ENCODE measurements at regions not wholly inside any gene's neighbourhood (a gene's known extent, or its start where the extent isn't known, plus 50 kb on each side); places are given as distances from the start of the nearest gene placed in this dataset.
"Not testable (repeated sequence)": the region's sequence is repeated elsewhere in the genome, so short reads cannot be mapped to it uniquely, and the experiment has no call there.

DNA sequence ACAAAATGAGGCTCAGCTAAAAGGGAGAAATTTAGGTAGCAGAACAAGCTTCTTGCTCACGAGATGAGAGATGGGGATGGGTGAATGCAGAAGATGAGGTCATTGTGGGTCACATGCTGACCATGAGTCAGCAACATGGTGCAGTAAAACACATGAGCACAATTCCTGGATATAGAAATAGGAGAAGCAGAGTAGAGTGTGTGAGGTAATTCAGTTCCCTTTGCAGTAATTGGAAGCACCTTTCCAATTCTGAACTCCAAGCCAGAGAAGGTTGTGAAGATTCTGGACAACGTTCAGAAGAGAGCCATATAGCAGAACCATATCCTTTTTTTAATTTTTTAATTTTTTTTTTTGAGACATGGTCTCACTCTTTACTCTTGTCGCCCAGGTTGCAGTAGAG lies 62.0 kb upstream of the LMNTD1 start:
- no peak for DNase-seq (ENCODE audit: low spot score)

DNA sequence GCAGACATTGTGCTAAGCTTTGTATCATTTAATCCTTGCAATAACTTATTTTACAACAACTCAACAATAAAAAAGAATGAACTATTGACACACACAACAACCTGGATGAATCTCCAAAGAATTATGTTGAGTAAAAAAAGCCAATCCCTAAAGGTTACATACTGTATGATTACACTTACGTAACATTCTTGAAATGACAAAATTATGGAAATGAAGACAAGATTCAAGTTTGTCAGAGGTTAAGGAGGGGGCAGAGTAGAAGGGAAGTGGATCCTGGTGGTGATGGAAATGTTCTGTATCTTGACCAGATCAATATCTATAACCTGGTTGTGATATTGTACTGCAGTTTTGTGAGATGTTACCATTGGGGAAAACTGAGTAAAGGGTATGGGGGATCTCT lies 63.2 kb upstream of the LMNTD1 start:
- no peak for DNase-seq (ENCODE audit: low spot score)

DNA sequence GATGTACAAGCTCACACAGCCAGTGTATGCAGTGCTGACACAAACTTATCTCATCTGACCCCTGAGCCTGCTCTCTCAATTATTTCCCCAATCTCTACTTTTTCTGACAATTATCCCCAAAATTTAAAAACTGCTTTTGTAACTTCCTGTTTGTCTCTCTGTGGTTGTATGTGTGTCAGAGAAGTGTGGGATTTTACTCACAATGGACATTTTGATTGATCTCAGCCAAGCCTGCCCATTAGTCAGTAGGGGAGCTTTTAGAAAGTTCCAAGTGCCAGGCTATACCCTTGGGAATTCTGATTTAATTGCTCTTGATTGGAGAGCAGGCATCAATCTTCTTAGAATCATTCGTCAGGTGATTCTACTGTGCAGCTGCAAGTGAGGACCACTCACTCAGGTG lies 64.9 kb upstream of the LMNTD1 start:
- no peak for DNase-seq (ENCODE audit: low spot score)

DNA sequence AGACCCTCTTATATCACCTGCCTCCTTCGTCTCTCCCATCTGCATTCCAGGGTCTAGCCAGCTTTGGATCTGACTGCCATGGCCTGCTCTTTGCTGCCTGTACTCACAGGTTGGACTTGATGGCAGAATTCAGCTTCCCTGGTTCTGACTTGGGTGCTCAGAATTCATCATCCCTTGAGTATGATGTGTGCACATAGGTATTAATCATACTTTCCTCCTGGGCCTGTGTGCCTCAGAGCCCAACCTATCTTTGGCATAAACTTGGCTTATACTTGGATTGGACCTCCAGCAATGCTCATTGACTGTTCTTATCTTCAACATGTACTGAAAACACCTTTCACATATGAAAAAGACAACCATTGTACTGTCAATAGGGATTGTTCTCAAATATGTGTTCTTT lies 70.7 kb upstream of the LMNTD1 start:
- DNase-seq (ENCODE audit: low spot score): no peak

DNA sequence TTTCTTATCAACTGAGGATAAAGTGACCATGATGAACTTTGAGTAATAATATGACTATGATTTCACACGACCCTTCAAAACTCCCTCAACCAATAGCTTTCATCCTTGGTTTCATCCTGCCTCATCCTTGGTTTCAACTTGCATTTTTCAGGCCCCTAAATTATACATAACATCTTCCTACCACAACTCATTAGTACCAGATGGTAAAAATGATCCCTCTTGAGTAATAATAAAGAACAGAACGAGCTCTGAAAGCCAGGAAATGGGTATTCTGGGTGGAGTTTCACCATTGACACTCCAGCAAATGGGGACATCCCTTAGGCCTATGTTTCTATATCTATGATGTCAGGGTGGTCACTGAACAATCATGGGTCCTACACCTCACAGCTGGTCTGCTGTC lies 72.1 kb upstream of the LMNTD1 start:
- no peak for DNase-seq (ENCODE audit: low spot score)

DNA sequence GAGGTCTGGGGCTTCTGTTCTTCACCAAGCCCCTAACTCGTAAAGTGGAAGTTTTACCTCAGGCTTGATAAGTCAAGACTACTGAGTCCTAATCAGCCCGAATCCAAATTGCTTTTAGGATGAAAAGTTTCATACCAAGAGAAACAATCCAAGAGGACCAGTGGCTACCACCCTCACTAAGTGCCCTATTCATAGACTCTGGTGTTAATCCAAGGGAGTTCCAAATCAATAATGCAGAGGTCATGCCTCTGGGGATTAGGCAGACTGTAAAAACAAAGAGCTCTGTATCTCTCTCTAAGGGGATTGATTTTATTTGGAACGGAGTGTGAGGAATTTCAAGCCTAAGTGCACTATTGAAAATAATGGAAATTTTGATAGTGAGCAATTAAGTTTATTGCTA lies 76.3 kb upstream of the LMNTD1 start:
- no peak for DNase-seq (ENCODE audit: low spot score)

DNA sequence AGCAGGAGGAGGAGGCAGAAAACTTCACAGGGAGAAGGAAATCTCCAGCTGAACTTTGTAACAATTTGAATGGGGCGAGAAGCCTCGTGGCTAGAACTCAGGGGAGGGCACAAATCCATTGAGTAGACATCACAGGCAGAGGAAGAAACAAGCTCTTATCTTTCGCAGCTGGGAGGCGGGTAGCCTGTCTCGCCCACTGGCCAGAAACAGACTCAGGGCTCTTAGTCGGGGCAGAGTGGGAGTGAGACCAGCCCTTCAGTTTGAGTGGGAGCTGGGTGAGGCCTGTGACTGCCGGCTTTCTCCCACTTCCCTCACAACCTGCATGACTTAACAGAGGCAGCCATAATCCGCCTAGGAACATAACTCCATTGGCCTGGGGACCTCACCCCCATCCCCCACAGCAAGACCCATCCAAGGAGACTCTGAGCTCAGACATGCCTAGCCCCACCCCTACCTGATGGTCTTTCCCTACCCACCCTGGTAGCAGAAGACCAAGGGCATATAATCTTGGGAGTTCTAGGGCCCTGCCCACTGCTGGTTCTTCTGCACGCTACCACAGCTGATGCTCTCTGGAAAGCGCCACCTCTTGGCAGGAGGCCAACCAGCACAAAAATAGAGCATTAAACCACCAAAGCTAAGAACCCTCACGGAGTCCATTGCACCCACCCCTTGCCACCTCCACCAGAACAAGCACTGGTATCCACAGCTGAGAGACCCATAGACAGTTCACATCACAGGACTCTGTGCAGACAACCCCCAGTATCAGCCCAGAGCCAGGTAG lies 77.8 kb upstream of the LMNTD1 start:
- not testable (repeated sequence) for DNase-seq (ENCODE audit: low spot score)

DNA sequence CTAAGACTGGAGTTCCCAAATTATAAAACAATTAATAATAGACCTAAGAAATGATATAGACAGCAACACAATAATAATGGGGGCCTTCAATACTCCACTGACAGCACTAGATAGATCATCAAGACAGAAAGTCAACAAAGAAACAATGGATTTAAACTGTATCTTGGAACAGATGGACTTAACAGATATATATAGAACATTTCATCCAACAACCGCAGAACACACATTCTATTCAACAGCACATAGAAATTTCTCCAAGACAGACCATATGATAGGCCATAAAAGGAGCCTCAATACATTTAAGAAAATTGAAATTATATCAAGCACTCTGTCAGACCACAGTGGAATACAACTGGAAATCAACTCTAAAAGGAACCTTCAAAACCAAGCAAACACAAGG lies 80.1 kb upstream of the LMNTD1 start:
- DNase-seq (ENCODE audit: low spot score): not testable (repeated sequence)

DNA sequence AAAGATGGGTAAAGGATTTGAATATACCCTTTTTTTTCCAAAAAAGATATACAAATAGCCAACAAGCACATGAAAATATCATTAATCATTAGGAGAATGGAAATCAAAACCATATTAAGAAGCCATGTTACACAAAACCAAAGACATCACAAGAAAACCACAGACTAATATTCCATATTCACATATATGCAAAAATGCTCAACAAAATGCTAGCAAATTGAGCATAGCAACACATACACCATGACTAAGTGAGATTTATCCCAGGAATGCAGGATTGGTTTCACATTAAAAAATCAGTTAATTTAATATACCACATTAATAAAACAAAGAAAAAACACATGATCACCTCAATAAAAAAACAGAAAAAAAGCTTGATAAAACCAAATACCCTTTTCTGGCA lies 84.7 kb upstream of the LMNTD1 start:
- DNase-seq (ENCODE audit: low spot score): no peak

DNA sequence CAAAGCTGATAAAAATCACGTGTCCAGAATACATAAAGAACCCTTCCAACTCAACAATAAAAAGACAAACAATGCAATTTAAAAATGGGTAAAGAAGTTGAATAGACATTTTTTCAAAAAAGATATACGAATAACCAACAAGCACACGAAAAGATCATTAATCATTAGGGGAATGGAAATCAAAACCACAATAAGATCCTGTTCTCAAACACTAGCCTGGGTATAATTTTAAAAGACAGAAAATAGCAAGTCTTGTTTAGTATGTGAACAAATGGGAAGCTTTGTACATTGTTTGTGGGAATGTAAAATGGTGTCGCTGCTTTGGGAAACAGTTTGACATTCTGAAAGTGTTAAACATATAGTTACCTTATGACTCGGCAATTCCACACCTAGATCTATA lies 86.3 kb upstream of the LMNTD1 start:
- DNase-seq (ENCODE audit: low spot score): no peak

DNA sequence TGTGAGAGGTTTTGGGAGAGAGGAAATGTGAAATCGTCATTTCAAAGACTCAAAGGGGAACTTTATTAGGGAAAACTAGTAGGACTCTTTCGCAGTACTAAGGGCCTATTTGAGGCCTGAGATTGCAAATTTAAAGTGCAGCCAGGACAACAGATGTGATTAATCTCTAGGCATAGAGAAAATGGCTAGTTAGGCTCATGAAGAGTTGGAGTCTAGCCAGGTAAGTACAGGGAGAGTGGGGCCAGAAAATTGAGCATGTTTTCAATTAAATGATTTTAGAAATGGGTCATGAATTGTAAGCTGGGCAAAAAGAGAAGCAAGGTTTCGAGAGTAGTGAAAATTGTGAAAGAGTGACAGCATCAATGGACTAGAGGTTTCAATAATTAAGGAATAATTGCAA lies 91.9 kb upstream of the LMNTD1 start:
- no peak for DNase-seq (ENCODE audit: low spot score)

DNA sequence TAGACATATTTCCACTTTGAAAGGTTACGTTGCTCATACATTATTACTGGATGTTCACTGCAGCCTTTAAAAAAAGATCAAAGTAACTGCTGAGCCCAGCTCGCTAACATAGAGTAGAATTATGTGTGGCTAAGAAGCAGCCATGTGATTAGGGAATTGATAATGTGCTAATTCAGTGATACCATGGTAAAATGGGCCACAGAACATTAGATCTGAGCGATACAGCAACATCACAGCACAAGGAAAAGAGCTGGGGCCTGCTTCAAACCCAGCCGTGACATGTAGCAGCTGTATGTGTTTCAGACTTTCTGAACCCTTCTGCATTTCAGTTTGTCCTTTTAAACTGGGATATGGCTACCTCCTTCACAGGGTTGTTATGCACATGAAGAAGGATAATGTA lies 92.3 kb upstream of the LMNTD1 start:
- no peak for DNase-seq (ENCODE audit: low spot score)

DNA sequence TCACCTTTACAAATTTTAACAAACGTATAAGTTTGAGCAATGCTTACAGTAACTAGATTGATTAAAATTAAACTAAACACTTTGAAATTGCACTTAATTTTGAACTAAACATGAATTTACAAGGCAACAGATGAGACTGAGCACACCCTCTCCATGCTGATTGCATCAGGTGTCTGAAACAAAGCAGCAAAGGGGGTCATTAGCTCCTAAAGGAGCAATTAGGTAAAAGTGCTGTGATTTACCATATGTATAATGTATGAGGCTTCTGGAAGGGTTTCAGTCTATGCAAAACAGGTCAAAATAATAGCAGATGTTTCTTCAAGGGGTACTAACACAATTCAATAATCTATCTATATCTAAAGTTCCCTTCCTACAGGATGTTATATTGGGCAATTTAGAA lies 98.8 kb upstream of the LMNTD1 start:
- DNase-seq (ENCODE audit: low spot score): no peak

DNA sequence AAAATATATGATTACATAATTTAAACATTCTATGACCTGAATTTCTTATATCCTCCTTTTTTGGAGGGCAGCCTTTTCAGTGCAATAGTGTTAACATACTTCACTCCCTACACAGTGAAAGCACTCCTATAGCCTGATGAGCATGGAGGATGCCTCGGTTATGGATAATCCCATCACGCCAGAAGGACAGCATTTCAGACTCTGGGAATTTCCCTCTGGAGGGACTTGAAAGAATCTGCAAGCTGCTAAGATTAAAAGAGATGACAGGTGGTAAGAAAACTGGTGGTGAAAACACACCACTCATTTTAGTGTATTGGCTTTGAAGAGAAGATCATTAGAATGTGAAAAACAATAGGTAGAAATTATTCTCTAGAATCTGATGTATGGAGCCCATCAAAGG lies 99.3 kb upstream of the LMNTD1 start:
- no peak for DNase-seq (ENCODE audit: low spot score)

DNA sequence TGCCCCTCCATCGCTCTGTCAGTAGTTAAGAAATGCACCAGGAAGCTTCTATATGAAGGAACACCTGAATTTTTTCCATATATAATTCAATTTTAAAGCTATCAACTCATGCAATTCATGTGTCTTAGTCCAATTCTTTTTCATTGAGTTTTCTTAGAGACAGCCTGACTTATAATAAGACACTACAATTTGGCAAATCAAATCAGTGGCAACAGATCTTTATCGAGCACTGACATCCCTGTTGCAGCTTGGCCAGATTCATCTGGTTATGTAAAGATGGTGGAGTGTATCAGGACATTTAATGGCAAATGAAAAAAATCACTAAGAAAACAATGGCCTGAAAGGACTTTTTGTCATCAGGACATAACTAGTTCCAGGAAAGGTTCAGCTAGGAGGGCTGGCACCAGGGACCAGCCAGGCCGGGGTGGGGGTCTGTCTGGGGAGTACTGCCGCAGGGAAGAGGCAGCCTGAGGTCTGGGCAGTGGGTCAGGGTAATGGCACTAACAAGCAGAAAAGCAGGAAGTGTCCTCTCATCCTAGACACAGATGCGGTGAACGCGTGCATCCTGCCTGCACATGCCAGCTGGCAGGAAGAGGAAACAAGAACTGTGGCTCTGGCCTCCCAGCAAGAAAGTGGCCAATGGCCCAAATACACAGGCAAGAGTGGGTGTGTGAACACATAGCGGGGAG lies 100.5 kb upstream of the LMNTD1 start:
- DNase-seq (ENCODE audit: low spot score): peak; percentile 7

DNA sequence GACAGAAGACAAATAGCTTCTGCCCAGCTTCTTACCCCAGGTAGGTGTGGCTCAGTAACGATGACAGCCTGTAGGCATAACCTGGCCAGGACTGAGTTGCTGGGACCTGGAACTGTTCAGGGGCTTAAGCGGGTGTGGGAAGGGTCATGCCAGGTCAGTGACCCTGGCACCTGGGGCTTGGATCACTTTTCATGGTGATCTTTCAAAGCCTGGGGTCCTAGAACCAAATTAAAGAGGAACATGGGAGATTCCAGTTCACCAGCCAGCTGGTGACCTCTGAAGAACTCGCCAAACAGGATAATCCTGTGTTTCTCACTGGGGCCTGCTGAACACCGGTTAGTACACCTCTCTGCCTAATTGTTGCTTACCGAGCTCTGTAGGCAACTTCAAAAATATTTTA lies 102.6 kb upstream of the LMNTD1 start:
- DNase-seq (ENCODE audit: low spot score): no peak

DNA sequence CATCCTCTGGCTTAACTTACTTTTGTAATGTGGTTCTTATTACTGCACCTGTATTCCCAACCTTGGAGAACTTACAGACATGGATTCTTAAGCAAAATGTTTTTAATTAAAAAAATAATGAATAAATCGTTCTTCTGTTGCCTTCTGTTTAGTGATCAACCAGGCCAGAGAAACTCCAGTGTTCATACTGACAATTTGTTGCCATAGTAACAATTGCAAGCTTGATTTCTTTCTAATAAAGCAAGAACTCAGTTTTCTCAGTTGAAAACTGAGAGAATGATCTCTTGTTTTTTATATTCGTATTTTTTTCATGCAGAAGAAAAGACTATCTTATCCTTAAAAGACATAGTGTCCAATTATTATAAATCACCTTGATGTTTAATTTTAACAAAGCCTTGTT lies 106.5 kb upstream of the LMNTD1 start:
- no peak for DNase-seq (ENCODE audit: low spot score)

DNA sequence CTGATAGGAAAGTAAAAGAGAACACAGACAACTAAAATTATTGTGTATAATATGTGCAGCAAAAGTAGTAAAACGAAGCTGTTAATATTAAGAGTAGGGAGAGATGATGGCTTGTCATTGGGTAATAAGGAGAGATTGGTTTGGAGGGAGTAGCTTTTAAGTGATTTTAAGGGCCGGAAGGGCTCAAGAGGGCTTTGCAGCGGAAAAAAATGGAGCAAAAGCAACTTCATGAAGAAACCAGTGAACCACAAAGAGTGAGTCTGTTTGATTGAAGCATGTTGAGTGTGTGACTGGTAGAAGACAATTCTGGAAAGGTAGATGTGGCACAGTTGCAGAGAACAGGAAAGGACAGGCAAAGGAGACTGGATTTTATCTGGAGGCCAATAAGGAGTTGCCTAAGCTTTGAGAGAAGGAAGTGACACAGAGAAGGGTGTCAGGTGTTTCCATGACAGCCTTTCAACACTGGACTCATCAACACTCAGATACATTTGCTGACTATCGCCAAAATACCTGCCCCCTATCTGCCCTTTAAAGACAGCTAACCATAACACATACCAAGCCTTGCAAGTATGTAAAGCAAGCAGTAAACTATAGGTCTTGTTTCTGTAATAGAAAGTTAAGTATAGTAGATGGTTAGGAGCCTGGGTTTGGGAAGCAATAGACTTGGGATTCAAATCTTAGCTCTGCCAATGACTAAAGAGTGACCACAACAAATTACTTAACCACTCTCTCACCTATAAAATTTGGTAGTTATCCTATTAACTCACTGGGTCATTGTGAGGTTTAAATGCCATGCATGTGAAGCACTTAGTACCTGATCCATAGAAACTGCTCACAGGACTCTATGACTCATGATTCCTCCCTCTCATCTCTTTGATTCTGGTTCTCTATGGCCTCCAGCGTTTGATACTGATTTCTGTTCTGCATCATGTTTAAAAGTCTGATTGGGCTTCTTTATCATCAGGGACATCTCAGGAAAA lies 117.3 kb upstream of the LMNTD1 start:
- DNase-seq (ENCODE audit: low spot score): no peak

DNA sequence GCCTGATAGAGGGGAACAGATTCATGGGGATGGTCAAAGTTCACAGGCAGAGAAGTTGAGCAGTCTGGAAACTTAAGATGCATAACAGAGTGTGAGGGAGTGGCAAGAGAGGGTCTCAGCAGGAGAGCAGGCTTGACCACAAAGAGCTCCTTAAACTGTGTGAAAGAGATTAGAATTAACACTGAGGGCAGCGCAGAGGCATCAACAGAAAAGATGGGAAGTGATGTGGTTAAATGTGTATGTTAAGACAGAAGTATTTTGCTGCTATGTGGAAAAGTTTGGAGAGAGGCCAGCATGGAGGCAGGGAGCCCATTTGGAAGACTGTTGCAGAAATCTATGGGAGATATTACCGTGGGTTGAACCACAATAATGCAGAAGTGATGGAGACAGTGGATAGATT lies 122.7 kb upstream of the LMNTD1 start:
- no peak for DNase-seq (ENCODE audit: low spot score)

DNA sequence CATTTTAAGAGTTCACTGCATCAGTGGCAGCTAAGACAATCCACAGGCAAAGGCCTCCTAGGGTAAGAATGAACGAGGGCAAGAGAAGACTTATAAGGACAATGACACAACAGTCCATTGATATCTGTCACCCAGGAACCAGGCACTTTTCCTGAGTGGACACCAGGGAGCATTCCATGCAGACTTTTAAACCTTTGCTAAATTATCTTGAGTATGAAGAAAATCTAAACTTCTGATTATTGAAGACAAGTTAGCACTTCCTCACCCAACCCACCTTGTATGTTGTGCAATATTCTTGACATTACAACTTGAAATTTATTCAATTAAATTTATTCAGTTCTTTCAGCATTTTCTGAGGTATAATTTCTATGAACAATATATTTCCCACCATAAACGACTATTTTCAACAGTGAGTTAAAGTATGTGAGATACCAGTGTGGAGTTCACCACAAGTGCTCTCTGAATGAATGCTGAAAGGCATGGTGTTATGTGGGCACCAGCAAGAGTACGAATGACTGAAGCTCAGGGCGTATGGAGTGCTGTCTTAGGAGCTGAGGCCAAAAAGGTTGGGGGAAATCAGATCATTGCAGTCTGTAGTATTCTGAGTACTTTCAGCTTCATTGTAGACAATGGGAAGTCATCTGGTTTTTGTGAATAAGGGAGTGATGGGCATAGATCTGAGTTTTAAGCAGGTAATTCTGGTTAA lies 124.3 kb upstream of the LMNTD1 start:
- no peak for DNase-seq (ENCODE audit: low spot score)

DNA sequence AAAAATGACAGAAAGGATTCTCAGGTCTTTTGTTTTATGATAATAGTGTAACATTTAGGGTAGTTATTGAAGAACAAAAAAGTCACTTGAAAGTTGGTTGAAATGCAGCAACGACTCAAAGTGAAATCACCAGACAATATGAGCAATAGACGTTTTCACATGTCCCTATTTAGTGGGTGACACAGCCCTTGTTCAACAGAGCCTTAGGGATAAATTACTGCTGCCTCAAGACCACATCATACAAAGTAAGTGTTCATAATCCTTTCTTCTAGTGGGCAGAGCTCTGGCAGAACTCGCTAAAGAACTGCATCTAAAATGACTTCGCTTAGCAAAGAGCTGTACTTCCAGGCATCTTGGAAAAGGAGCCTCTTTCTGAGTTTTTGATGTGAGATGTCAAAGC lies 128.5 kb upstream of the LMNTD1 start:
- DNase-seq (ENCODE audit: low spot score): no peak

DNA sequence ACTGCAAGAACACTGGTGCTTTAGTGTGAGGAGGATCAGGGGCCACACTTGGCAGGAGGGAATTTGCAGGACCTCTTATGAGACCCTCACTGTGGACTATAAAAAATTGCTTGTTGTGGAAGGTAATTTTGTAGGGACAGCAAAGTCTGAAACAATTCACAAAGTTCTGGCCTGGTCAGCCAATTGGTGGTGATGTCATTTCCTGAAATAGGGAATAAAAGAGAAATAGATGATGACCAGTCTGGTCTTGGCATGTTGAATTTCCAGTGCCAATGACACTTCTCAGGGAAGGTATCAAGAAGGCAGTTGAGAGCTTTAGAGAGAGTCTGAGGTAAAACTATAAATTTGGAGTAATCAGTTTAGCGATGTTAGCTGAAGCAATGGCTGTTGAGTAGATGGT lies 129.3 kb upstream of the LMNTD1 start:
- DNase-seq (ENCODE audit: low spot score): no peak

All from putamen (tissue), 1 donor.